Sciatic nerve (tissue), 2 donors: ENCODE measurements at regions not wholly inside any gene's neighbourhood (a gene's known extent, or its start where the extent isn't known, plus 50 kb on each side); places are given as distances from the start of the nearest gene placed in this dataset.

ENCODE experiments used
- ATAC-seq: fragments of 200-7000 bp; cut with Tn5 transposase; one replicate; pipeline ENCODE4 v1.9.1; 2020; ENCODE audit warnings: mild to moderate bottlenecking, moderate library complexity
- DNase-seq: peaks from one replicate; pipeline ENCODE4 v3.0.0-alpha.2; 2020; ENCODE audit warnings: low spot score
- intact Hi-C: fragments of 100-400 bp; cut with DNase I; formaldehyde crosslinking; loops from one replicate; pipeline ENCODE4 v1.14.2; 2022
- donor health status: DM: no; HTN: no; CAD: no.
- donor health status: DM: no; HTN: no; CAD: no.

DNA sequence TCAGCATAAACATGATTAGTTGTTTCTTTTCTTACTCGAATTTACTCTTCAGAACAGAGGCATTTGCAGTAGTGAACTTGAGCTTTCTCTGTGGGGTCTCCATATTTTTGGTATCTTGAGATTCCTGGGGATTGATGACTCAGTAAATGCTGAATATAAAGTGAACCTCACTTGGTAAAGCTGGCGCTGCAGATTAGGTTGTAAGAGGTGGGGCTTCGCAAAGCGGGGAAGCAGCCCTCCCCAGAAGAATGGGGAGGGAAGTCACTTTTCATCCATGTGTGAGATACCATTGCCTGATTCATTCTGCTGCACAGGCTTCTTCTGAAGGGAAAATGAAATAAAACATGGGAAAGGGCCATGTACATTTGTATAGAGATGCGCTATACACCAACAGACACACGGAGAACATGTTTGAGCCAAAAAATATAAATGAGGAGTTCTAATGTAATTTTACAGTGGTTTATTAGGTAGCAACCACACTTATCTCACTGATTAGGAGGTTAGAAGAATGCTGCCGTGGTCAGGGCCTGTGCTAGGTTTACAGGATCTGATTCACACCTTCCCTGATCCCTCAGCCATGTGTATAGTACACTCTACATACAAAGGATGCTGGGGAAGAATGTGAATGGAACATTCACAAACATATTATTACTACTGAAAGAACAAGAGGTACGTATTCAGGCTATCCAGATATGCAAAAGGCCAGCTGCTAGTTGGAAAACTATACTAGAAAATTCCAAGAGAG is 63.5 kb downstream of the DNTTIP2 start:
- intact Hi-C loops, result no loop called here
- ATAC-seq, result no peak
- no peak for DNase-seq

DNA sequence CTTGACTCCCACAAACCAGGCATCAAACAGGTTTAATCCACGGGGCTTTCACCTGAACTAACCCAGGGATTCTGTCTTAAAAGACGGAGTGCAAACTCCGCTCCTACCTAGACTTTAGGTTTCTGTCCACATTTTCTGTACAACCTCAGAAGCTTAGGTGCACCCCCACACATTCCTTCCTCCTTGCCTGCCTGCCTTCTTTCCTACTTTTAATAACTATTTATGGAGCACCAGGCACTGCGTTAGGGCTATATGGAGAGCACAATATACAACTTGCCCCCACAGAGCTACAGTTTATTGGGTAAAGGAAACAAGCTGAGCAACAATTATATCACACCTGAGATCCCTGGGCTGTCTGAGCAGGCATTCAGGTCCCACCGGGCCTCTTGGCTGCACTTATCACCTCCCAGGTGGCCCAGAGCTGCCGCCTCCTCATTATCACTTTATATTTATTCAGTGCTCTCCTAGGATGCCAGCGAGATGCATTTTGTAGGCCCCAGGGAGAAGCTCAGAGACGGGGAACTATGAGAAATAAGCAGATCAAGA is 64.1 kb downstream of the DNTTIP2 start:
- DNase-seq, result no peak
- intact Hi-C loops, result loop anchor here (5.0 kb wide), 2 partner anchors 183 to 368 kb away; partner anchors contain the start of gene FNBP1L
- no peak for ATAC-seq

DNA sequence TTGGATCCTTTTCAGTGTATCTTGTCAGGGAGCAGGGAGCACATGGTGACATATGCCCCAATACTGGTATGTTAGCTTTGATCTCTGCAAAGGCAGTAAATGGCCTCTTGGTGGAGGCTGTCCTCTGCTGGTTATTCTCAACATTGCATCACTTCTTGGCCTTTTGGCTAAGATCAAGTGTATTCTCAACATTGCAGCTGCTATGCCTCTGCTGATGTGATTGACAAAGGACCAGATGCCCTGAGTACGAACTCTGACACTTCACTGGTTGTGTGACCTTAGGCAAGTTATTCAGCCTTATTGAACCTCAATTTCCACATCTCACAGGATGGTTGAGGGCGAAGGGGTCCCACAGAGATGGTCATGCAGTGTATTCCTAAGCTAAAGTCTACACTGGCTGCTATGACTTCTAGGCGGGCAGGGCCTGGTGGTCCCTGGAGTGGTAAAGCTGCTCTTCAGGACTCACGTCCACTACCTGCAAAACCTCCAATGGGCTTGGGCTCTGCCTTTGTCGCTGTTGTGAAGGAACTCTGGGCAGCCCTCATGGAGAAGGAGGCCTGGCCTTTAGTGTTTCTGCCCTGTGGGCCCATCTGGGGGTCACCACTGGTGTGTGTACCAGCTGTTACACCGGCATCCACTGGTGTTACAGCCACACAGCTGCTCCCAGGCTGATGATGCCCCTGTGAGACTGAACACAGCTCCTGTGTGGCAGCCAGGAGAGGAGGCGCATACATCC is 64.8 kb downstream of the DNTTIP2 start:
- DNase-seq, result peak; percentile 71
- intact Hi-C loops, result loop anchor here (5.0 kb wide), 2 partner anchors 182 to 367 kb away; partner anchors contain the start of gene FNBP1L
- ATAC-seq, result peak; percentile 74

DNA sequence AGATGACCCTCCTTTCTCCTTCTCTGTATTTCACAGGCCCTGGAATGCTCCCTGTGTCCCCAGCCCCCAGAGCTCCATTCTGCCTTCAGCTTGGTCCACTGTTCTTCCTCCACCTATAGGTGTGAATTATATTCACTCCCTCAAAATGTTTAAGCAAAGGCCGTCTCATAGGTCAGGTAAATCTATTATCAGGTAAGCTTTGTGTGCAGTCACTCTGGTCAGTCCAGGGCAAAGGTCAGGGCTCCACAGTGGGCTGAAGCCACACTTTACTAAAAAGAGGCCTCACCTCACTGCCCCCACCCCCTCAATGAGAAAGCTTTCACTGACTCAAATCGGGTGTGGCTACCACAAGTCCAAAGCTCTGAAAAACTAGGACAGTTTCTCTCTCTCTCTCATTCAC is 65.9 kb downstream of the DNTTIP2 start:
- DNase-seq (no peak), ATAC-seq (no peak)
- intact Hi-C loops, result loop anchor here (5.0 kb wide), 2 partner anchors 181 to 366 kb away; partner anchors contain the start of gene FNBP1L

DNA sequence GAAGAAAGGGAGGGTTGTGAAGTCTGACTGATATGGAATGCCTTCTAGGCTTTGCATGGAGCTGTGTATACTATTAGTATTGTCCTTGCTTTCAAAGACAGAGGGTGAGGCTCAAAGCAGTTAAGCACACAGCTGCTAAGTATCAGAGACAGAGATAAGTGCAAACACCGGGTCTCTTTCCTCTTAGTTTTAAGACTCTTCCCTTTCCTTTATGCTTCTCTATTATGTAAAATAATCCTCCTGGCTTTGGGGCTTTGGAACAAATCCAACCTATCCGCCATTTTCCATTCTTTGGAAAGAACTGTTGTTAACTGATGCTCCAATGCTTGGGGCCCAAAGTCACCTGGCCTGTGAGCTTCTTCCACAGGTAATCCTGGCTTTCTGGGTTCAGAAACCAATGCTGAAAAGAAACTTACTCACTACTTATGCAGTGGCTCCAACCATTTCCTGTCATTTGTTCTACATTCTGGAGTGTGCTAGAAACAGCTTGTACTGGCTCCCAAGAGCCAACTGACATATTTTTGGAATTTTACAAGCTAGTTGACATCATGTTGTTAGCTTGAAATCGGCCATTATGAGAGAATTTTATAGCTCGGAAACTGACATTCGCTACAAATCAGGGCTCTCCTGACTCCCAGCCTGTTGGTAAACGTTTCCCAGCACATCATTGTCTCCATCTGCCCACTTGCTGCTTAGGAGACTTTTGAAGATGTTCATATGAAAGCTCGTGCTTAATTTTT is 67.5 kb downstream of the DNTTIP2 start:
- DNase-seq, result no peak
- intact Hi-C loops, result loop anchor here (5.0 kb wide), 2 partner anchors 179 to 364 kb away; partner anchors contain the start of gene FNBP1L
- no peak for ATAC-seq

GRCh38 chr1:93810316-93810715 is 68.7 kb downstream of the DNTTIP2 start:
- ATAC-seq (peak; percentile 78), DNase-seq (no peak)
- intact Hi-C loops, result loop anchor here (5.0 kb wide), 2 partner anchors 178 to 363 kb away; partner anchors contain the start of gene FNBP1L

GRCh38 chr1:93808871-93809270 is 70.1 kb downstream of the DNTTIP2 start:
- DNase-seq (no peak), ATAC-seq (no peak)
- intact Hi-C loops, result no loop called here

DNA sequence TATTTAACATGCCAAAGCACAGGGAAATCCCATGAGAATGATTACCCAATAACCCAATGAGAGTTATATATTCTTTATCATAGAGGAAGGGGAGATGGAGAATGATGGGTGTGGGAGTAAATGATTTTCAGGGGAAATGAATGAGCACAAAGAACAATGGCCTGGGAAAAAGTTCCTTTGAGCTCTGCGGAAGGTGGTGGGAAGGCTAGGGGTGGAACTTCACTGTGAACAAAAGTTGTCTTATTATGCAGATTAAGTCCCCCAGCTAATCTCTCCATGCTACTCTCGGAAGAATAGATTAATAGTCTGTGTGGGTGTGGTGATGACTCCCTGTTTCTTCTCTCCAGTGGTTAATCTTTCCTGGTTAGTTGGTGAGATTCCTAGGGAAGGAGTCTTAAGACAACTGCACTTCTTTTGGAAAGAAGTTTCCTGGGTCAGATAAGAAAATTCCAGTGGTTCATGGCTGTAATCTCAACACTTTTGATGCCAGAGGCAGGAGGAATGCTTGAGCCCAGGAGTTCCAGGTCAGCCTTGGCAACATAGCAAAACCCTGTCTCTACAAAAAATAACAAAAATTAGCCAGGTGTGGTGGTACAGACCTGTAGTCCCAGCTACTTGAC is 71.6 kb downstream of the DNTTIP2 start:
- ATAC-seq, result no peak
- intact Hi-C loops, result no loop called here
- DNase-seq, result no peak

DNA sequence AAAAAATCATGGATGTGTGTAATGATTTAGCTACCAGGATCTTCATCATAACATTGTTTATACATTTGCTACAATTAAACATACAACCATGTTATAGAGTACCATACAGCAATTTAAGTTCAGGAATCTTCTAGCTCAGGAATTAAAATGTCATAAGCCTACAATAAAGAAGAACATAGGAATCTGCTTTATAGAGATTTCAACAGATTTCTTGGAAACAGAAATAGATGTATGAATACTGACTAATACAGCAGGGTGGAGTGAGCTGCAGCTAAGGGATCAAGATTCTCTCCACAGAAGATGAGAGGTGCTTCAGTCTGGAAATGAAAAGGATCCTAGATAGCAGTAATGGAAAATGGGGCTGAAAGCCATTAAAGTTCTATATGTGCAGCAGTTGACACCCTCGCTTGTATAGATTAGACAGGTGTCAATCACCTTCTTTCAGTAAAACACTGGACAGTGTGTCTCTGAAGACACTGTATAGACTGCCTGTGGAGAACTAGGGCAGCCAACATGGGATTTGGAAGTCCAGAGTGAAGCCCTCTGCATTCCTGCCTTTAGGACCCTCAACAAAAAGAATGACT is 73.9 kb downstream of the DNTTIP2 start:
- ATAC-seq (no peak), DNase-seq (no peak)
- intact Hi-C loops, result no loop called here

DNA sequence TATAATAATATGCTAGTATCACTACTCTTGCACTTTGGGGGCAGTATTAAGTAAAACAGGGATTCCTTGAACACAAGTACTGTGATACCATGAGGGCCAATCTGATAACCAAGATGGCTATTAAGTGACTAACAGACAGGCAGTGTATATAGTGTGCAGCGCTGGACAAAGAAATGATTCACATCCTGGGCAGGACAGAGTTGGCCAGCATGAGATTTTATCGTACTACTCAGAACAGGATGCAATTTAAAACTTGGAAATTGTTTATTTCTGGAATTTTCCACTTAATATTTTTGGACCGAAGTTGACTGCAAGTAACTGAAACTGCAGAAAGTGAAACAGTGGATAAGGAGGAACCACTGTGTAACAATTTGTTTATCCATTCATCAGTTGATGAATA is 74.6 kb downstream of the DNTTIP2 start:
- ATAC-seq (peak; percentile 60), DNase-seq (no peak)
- intact Hi-C loops, result no loop called here

GRCh38 chr1:93801471-93801870 is 77.5 kb downstream of the DNTTIP2 start:
- ATAC-seq, result no peak
- intact Hi-C loops, result no loop called here

DNA sequence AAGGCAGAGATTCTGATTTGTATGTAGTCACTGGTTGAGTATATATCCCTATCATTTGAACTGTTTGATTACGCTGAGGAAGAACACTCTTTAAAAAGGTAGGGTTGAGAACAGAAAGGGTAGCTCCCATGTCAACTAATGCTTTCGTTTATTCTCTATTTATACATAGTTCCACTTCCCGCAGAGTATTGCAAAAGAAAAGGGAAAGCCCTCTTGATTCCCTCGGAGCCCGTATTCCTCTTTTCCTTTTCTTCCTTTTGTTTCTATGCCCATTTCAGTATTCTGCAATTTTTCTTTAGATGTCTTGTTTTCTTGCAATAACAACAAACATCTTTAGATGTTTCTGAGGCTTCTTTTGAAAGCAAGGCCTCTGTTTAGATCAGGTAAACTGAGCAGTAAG is 78.2 kb downstream of the DNTTIP2 start:
- intact Hi-C loops, result no loop called here
- no peak for ATAC-seq
- no peak for DNase-seq

More at GRCh38 chr1:93801471-93801870, 77.5 kb downstream of the DNTTIP2 start:
- DNase-seq, result no peak

DNA sequence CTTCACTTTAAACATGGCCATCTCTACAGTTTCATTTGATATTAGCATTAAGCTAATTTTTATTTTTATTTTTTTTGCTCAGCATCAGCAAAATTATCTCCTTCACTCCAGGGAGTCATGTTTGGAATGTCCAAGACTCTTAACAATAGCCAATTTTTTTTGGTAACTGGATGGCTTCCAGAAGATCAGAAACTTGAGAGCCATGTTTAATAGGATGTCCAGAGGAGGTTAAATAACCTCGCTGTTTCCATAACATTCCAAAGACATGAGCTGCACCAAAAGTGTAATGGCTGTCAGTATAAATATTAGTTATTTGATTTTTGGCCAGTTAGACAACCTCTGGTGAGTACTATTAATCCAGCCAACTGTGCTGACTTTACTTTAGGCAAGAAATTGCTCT is 80.7 kb downstream of the DNTTIP2 start:
- ATAC-seq (no peak), DNase-seq (no peak)
- intact Hi-C loops, result no loop called here

DNA sequence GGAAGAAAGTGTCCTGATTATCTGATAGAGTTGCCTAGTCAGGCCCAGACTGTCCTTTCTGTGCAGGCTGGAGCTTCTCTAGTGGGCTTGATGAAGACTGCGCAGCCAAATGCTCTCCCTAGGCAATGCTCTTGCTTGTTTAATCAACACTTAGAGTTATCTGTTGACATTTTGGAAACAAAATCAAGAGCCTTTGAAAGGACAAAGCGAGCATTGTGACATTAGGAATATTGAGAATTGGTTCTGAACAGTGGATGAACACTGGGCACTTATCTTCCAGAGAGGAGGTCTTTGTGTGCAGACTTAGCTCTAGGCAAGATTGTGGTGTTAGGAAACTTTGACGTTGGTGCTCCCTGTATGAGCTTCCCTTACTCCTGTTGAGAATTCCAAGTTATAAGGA is 94.5 kb downstream of the DNTTIP2 start:
- ATAC-seq, result no peak
- no peak for DNase-seq
- intact Hi-C loops, result no loop called here

DNA sequence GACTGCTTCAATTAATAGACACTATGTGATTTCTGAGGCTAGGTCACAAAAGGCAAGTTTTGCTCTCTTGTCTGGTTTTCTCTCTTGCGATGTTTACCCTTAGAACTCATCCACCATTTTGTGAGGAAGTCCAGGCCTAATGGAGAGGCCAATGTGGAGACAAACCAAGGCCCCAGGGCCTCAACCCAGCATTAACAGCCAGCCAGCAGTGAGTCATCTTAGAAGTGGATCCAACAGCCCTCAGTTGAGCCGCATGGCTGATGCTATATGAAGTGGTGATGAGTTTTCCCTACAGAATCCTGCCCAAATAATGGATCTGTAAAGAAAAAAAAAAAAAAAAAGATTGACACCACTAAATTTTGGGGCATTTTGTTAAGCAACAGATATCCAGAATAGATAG is 95.1 kb downstream of the DNTTIP2 start:
- intact Hi-C loops, result no loop called here
- no peak for ATAC-seq
- no peak for DNase-seq

GRCh38 chr1:93779540-93780165 is 98.0 kb upstream of the BCAR3 start:
- no peak for ATAC-seq

GRCh38 chr1:93778457-93778856 is 96.8 kb upstream of the BCAR3 start:
- no peak for DNase-seq
- intact Hi-C loops, result no loop called here
- no peak for ATAC-seq

More at GRCh38 chr1:93779540-93780165, 98.0 kb upstream of the BCAR3 start:
- intact Hi-C loops, result no loop called here
- no peak for DNase-seq

- ATAC-seq, result no peak
- intact Hi-C loops, result no loop called here
- no peak for DNase-seq
Measured at GRCh38 chr1:93777255-93777654, 95.6 kb upstream of the BCAR3 start.
